HL-60 (cell line): ENCODE measurements at regions not wholly inside any gene's neighbourhood (a gene's known extent, or its start where the extent isn't known, plus 50 kb on each side); places are given as distances from the start of the nearest gene placed in this dataset.

Experiments used
- CTCF ChIP-seq: IDR thresholded peaks from one replicate; pipeline ENCODE4 v1.5.1; 2011; ENCODE audit warnings: low read length, control low read depth, inconsistent platforms; ENCODE audit not compliant: insufficient read depth
- REST ChIP-seq: IDR thresholded peaks from 2 replicates; pipeline ENCODE4 v1.6.1; 2012; ENCODE audit warnings: low read depth; ENCODE audit not compliant: insufficient replicate concordance

GRCh38 chr12:23004473-23005020 lies 379.6 kb downstream of the ETNK1 start:
- TF ChIP-seq REST (no peak), CTCF (no peak)
